ENCODE measurements at regions not wholly inside any gene's neighbourhood (a gene's known extent, or its start where the extent isn't known, plus 50 kb on each side); places are given as distances from the start of the nearest gene placed in this dataset.
"Not testable (repeated sequence)": the region's sequence is repeated elsewhere in the genome, so short reads cannot be mapped to it uniquely, and the experiment has no call there.

- DNase-seq (ENCODE audit: low read depth, low spot score), result no peak
These were observed 1059.3 kb upstream of the GYPC start for GRCh38 chr2:125596612-125597011.

- DNase-seq (ENCODE audit: low read depth, low spot score), result no peak
These were observed 1040.5 kb upstream of the GYPC start for GRCh38 chr2:125615438-125615837.

DNA sequence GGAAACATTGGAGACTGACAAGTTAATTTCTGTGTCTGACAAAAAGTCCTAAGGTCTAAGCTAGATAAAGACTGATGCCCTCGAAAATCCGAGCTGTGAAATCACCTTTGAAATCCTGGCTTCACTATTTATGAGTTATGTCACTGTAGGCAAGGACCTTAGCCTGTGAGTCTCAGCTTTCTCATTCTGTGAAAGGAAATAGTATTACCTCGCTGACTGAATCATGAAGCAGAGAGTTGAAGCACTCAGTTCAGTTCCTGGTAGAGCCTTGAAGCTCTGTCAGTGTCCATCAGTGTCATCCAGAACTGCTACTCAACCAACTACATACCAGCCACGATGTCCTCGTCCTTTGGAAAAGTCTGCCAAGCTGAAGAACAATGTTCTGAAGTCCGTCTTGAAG is 1025.6 kb upstream of the GYPC start:
- no peak for DNase-seq (ENCODE audit: low read depth, low spot score)

- no peak for DNase-seq (ENCODE audit: low read depth, low spot score)
These were observed 1021.3 kb upstream of the GYPC start for GRCh38 chr2:125634662-125635061.

DNA sequence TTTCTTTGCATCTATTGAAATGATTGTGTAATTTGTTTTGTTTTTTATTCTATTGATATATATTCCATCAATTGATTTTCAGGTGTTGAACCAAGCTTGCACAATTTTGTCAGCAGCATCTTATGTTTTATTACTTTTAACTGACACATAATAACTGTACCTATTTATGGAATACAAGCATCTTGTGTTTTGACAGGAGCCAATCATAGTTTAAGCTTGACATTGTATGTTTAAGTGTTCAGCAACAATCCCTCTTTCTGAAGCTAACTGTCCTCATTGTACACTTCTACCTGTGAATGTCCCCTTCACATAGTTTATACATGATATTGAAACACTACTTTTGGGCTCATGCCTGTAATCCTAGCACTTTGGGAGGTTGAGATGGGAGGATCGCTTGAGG is 1017.6 kb upstream of the GYPC start:
- no peak for DNase-seq (ENCODE audit: low read depth, low spot score)

GRCh38 chr2:125642032-125642431 is 1013.9 kb upstream of the GYPC start:
- no peak for DNase-seq (ENCODE audit: low read depth, low spot score)

GRCh38 chr2:125643128-125643527 is 1012.8 kb upstream of the GYPC start:
- no peak for DNase-seq (ENCODE audit: low read depth, low spot score)

DNA sequence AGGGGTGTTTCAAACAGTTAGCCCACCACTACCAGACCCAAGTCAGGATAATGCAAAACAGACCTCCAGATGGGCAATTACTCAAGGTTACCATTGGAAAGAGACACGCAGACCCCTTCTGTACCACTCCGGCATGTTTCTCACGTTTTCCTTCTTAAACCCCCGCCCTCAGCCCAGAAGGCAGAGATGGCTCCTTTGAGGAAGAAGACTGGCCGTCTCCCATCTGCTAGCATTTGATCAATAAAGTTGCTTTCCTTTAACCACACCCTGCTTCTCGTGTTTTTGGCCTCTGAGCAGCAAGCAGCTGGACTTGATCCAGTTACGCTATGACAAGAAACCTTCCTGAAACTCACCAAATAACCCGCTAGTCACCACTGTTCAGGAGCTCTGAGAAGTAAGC is 1012.4 kb upstream of the GYPC start:
- peak; percentile 23 for DNase-seq (ENCODE audit: low read depth, low spot score)

- DNase-seq (ENCODE audit: low read depth, low spot score), result no peak
These were observed 1011.7 kb upstream of the GYPC start for GRCh38 chr2:125644257-125644656.

- peak; percentile 35 for DNase-seq (ENCODE audit: low read depth, low spot score)
These were observed 1003.7 kb upstream of the GYPC start for GRCh38 chr2:125652280-125652679.

GRCh38 chr2:125654226-125654625 is 1001.7 kb upstream of the GYPC start:
- DNase-seq (ENCODE audit: low read depth, low spot score), result no peak

DNA sequence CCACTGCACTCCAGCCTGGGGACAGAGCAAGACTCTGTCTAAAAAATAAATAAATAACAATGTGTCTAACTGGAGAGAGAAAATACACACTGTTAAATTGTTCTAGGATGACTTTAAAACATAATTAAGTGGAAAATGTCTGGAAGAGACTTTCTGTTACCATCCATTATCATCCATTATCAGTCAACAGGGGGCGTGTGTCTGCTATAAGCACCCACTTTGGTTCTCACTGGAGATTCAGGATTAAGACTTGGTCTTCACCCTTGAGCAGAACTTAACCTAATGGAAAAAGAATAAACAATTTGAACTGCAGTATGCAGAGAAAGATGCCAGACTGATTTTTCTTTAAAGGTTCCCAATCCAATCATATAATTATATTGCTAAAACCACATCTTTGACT is 999.8 kb upstream of the GYPC start:
- DNase-seq (ENCODE audit: low read depth, low spot score), result no peak

- DNase-seq (ENCODE audit: low read depth, low spot score), result no peak
These were observed 997.4 kb upstream of the GYPC start for GRCh38 chr2:125658583-125658982.

GRCh38 chr2:125660369-125660768 is 995.6 kb upstream of the GYPC start:
- DNase-seq (ENCODE audit: low read depth, low spot score), result not testable (repeated sequence)

GRCh38 chr2:125667630-125668029 is 988.3 kb upstream of the GYPC start:
- DNase-seq (ENCODE audit: low read depth, low spot score), result no peak

DNA sequence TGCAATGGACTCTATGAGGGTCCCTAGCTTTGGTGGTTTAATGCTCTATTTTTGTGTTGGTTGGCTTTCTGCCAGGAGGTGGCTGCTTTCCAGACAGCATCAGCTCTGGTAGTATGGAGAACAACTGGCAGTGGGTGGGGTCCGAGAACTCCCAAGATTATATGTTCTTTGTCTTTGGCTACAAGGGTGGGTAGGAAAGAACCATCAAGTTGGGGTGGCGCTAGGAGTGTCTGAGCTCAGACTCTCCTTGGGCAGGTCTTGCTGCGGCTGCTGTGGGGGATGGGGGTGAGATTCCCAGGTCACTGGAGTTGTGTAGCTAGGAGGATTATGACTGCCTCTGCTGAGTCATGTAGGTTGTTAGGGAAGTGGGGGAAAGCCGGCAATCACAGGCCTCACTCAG is 976.1 kb upstream of the GYPC start:
- DNase-seq (ENCODE audit: low read depth, low spot score), result no peak

DNA sequence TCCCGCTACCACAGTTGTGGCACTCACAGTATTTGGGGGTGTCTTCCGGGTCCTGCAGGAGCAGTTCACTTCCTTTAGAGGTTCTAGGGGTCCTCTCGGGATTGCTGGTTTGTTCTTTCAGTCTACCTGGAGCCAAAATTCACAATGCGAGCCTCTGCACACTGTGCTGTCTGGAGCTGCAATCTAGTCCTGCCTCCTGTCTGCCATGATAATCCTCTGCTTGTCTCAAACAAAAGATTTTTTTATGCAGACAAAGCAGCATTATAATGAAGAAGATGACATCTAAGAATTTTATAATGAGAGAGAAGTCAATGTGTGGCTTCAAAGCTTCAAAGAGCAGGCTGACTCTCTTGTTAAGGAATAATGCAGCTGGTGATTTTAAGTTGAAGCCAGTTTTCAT is 975.1 kb upstream of the GYPC start:
- no peak for DNase-seq (ENCODE audit: low read depth, low spot score)

DNA sequence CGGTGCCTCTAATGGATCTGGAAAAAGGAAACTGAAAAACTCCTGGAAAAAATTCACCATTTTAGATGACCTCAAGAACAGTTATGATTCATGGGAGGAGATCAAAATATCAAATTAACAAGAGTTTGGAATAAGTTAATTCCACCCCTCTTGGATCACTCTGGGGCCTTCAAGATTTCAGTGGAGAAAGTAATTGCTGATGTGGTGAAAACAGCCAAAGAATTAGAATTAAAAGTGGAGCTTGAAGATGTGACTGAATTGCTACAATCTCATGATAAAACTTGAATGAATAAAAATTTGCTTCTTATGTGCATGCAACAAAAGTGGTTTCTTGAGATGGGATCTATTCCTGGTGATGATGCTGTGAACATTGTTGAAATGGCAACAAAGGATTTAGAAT is 974.4 kb upstream of the GYPC start:
- no peak for DNase-seq (ENCODE audit: low read depth, low spot score)

DNA sequence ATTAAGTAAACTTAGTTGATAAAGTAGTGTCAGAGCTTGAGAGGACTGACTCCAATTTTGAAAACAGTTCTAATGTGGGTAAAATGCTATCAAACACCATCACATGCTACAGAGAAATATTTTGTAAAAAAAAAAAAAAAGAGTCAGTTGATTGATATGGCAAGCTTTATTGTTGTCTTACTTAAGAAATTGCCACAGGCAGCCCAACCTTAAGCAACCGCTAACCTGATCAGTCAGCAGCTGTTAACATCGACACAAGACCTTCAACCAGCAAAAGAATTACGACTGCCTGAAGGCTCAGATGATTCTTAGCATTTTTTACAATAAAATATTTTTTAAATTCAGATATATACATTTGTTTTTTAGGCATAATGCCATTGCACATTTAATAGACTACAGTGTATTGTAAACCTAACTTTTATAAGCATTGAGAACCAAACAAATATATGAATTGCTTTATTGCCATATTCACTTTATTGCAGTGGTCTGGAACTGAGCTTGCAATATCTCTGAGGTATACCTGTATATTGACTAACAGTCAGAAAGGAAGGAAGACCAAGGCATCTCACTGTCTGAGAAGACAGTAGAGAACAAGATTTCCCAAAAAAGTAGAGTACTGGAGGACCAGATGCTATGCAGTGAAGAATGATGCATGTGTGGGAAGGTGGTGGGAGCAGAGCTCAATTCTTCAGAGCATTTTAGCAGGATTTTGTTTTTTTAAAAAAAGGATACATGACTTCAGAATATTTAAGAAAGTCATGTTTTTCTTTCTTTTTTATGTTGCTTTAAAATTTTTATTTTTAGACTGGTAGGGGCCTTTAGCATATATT is 973.8 kb upstream of the GYPC start:
- no peak for DNase-seq (ENCODE audit: low read depth, low spot score)

DNA sequence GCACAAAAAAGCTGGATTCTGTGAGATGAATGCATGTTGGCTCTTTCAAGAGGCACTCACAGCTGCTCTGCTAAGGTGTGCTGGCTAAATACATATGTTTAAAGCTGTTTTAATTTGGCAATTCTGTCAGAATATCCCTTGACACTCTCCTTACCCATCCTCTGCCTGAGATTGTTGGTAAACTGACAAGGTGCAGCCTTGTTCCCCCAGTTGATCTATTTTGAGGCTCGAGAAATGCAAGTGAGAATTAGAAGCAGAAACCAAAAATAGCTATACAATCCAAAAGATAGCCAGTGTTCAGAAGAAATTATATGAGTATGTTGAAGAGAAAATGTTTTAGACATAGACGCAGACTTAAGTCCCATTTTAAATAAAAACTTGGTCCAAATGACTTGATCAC is 971.7 kb upstream of the GYPC start:
- DNase-seq (ENCODE audit: low read depth, low spot score), result no peak

- no peak for DNase-seq (ENCODE audit: low read depth, low spot score)
These were observed 971.0 kb upstream of the GYPC start for GRCh38 chr2:125684932-125685331.

DNA sequence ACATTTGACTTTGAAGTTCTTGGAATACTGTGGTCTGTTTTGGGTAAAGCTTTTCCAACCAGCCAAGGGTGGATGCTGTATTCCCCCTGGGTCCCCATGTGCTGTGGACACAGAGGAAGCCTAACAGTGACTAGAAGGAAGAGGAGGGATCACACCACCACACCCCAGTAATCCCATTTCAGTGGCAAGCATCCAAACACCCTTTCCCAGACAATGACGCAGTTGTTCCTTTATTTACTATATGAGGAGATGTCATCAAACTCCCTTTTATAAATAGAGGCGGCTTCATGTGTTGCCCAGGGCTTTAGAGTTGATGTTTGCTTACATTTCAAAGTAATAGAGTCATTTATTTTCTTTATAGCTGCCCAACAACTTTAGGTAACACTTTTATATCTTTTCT is 959.4 kb upstream of the GYPC start:
- DNase-seq (ENCODE audit: low read depth, low spot score), result no peak

GRCh38 chr2:125698280-125698679 is 957.7 kb upstream of the GYPC start:
- no peak for DNase-seq (ENCODE audit: low read depth, low spot score)

DNA sequence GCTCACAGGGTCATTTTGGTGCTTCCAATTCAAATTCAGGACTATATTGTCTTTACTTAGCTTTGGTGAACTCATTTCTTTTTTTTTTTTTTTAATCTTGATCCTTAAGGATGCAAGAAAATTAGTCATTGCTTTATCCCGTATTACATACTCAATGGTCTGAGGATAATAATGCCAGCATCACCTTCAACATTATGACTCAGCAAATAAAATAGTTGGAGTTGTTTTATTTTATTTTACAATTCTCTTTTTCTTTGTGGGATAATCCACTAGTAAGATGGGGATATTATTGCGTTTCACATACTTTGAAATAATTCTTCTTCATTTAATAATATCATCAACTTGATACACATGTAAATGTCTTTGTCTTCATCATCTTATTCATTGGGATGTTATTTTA is 954.9 kb upstream of the GYPC start:
- no peak for DNase-seq (ENCODE audit: low read depth, low spot score)

Measured in ELF-1 (cell line).